ENCODE measurements at regions not wholly inside any gene's neighbourhood (a gene's known extent, or its start where the extent isn't known, plus 50 kb on each side); places are given as distances from the start of the nearest gene placed in this dataset.

- H3K4me1 Mint-ChIP-seq: peaks cover 5 to 6% of the 10 kb centered on the region in 2 donors
- Histone ChIP-seq H3K4me3 (ENCODE audit: low read length) (no peak overlapping the region), H3K9me3 (ENCODE audit: control insufficient read depth, insufficient read depth, low read length) (no peaks in the 10 kb centered on the region), H3K27me3 (ENCODE audit: control insufficient read depth, insufficient read depth, low read length) (no peaks in the 10 kb centered on the region), H3K36me3 (ENCODE audit: control insufficient read depth, insufficient read depth, low read length) (no peaks in the 10 kb centered on the region), H3K4me1 (ENCODE audit: control insufficient read depth, insufficient read depth, low read length) (no peaks in the 10 kb centered on the region), H3K27ac (ENCODE audit: low read length) (no peak overlapping the region)
- no peak overlapping the region for H3K4me3 Mint-ChIP-seq
- no peaks in the 10 kb centered on the region for H3K36me3 Mint-ChIP-seq
- DNase-seq: no peak
- no peak for ATAC-seq
- peaks cover 7 to 9% of the 10 kb centered on the region in 2 donors for H3K27me3 Mint-ChIP-seq (ENCODE audit: low read depth in 2 of 2)
- H3K27ac Mint-ChIP-seq: no peak overlapping the region
- no peak for TF ChIP-seq CTCF (IDR thresholded peaks at IDR 0.05)
- no peaks in the 10 kb centered on the region for H3K9me3 Mint-ChIP-seq
- intact Hi-C loops (cut with micrococcal nuclease): no loop called here
Observed at GRCh38 chr11:110374921-110375320, 54.8 kb upstream of the FDX1 start.

- no peaks in the 10 kb centered on the region for H3K4me1 ChIP-seq (ENCODE audit: control insufficient read depth, insufficient read depth, low read length)
- Mint-ChIP-seq H3K27me3 (ENCODE audit: low read depth in 2 of 2) (peaks cover 7 to 9% of the 10 kb centered on the region in 2 donors), H3K4me3 (no peak overlapping the region), H3K27ac (no peak overlapping the region), H3K36me3 (no peaks in the 10 kb centered on the region), H3K9me3 (no peaks in the 10 kb centered on the region), H3K4me1 (peaks cover 5 to 6% of the 10 kb centered on the region in 2 donors)
- DNase-seq (no peak), ATAC-seq (no peak)
- no peak for TF ChIP-seq CTCF (IDR thresholded peaks at IDR 0.05)
- no peaks in the 10 kb centered on the region for H3K27me3 ChIP-seq (ENCODE audit: control insufficient read depth, insufficient read depth, low read length)
- intact Hi-C loops (cut with micrococcal nuclease): no loop called here
- H3K36me3 ChIP-seq (ENCODE audit: control insufficient read depth, insufficient read depth, low read length): no peaks in the 10 kb centered on the region
- no peak overlapping the region for H3K27ac ChIP-seq (ENCODE audit: low read length)
- no peak overlapping the region for H3K4me3 ChIP-seq (ENCODE audit: low read length)
- H3K9me3 ChIP-seq (ENCODE audit: control insufficient read depth, insufficient read depth, low read length): no peaks in the 10 kb centered on the region
Observed at GRCh38 chr11:110375351-110375750, 54.4 kb upstream of the FDX1 start.

- no peaks in the 10 kb centered on the region for H3K9me3 Mint-ChIP-seq
- H3K27ac Mint-ChIP-seq: no peak overlapping the region
- H3K36me3 Mint-ChIP-seq: no peaks in the 10 kb centered on the region
Observed at GRCh38 chr11:110376021-110376420, 53.7 kb upstream of the FDX1 start.

More at GRCh38 chr11:110376021-110376420, 53.7 kb upstream of the FDX1 start:
- Mint-ChIP-seq H3K4me1 (peaks cover 5 to 6% of the 10 kb centered on the region in 2 donors), H3K27me3 (ENCODE audit: low read depth in 2 of 2) (peaks cover 7 to 9% of the 10 kb centered on the region in 2 donors), H3K4me3 (no peak overlapping the region)
- intact Hi-C loops (cut with micrococcal nuclease): loop anchor here (1.0 kb wide), 2 partner anchors 57 to 175 kb away; no protein-coding TSS in a partner anchor
- no peak for TF ChIP-seq CTCF (IDR thresholded peaks at IDR 0.05)
- Histone ChIP-seq H3K4me1 (ENCODE audit: control insufficient read depth, insufficient read depth, low read length) (no peaks in the 10 kb centered on the region), H3K27ac (ENCODE audit: low read length) (no peak overlapping the region), H3K36me3 (ENCODE audit: control insufficient read depth, insufficient read depth, low read length) (no peaks in the 10 kb centered on the region), H3K4me3 (ENCODE audit: low read length) (no peak overlapping the region), H3K9me3 (ENCODE audit: control insufficient read depth, insufficient read depth, low read length) (no peaks in the 10 kb centered on the region), H3K27me3 (ENCODE audit: control insufficient read depth, insufficient read depth, low read length) (no peaks in the 10 kb centered on the region)
- no CpG with 5 or more reads among the region's 1 CpG for WGBS (ENCODE audit: insufficient coverage)
- DNase-seq: no peak
- no peak for ATAC-seq
